IMR-90 (cell line): ENCODE measurements at regions not wholly inside any gene's neighbourhood (a gene's known extent, or its start where the extent isn't known, plus 50 kb on each side); places are given as distances from the start of the nearest gene placed in this dataset.

Experiments used
- ATAC-seq: fragments of 200-7000 bp; cut with Tn5 transposase; 2 replicates; pipeline ENCODE4 v1.9.1; 2020; ENCODE audit warnings: low read depth, mild to moderate bottlenecking, moderate library complexity
- BruUV-seq: library from RNA; stranded (reverse); fragments of 400-500 nt; replicated peaks from 2 replicates; lab custom pipeline; 2021; lab: Mats Ljungman, UMichigan
- CTCF ChIA-PET: fragments of 300-600 bp; formaldehyde crosslinking; extraction: SDS; loops from one replicate; lab custom pipeline; 2021; ENCODE audit warnings: antibody characterized with exemption; lab: Yijun Ruan, JAX
- POLR2A ChIA-PET: fragments of 300-600 bp; sonication (Branson Sonifier 250); formaldehyde crosslinking; loops from one replicate; lab custom pipeline; 2022; ENCODE audit warnings: antibody characterized with exemption; ENCODE audit not compliant: unreplicated experiment; lab: Charles Lee
- DNase-seq: peaks from one replicate; pipeline ENCODE4 v3.0.0; 2013
- H2AFZ ChIP-seq: replicated peaks from 2 replicates; pipeline ENCODE3; 2013; ENCODE audit warnings: low read length, mild to moderate bottlenecking; ENCODE audit not compliant: poor library complexity
- H2AK5ac ChIP-seq: 2 replicates; pipeline ENCODE4 v1.6.1; 2013; ENCODE audit warnings: low read depth, low read length, inconsistent platforms
- H2AK9ac ChIP-seq: replicated peaks from 2 replicates; pipeline ENCODE3; 2013; ENCODE audit warnings: mild to moderate bottlenecking, low read depth, low read length, moderate library complexity; ENCODE audit not compliant: poor library complexity
- H2BK120ac ChIP-seq: 2 replicates; pipeline ENCODE4 v1.6.1; 2013; ENCODE audit warnings: low read depth, low read length, inconsistent platforms
- H2BK15ac ChIP-seq: 3 replicates; pipeline ENCODE4 v1.6.1; 2013; ENCODE audit warnings: low read depth, low read length, inconsistent platforms
- H2BK20ac ChIP-seq: 2 replicates; pipeline ENCODE4 v1.6.1; 2013; ENCODE audit warnings: low read depth, mild to moderate bottlenecking, inconsistent platforms, low read length, moderate library complexity
- H2BK5ac ChIP-seq: 2 replicates; pipeline ENCODE4 v1.6.1; 2013; ENCODE audit warnings: mild to moderate bottlenecking, low read depth, low read length, inconsistent platforms; ENCODE audit not compliant: poor library complexity, severe bottlenecking
- H3K14ac ChIP-seq: replicated peaks from 2 replicates; pipeline ENCODE4 v1.6.1; 2013; ENCODE audit warnings: low read depth, low read length, inconsistent platforms
- H3K18ac ChIP-seq: 2 replicates; pipeline ENCODE4 v1.6.1; 2013; ENCODE audit warnings: low read depth, low read length, control low read depth
- H3K23ac ChIP-seq: 2 replicates; pipeline ENCODE4 v1.6.1; 2013; ENCODE audit warnings: low read depth, low read length, inconsistent platforms
- H3K27ac ChIP-seq: 2 replicates; pipeline ENCODE4 v1.5.1; 2013; ENCODE audit warnings: mild to moderate bottlenecking, control low read depth, low read length; ENCODE audit not compliant: insufficient read depth
- H3K27me3 ChIP-seq: 2 replicates; pipeline ENCODE4 v1.6.1; 2013; ENCODE audit warnings: low read length; ENCODE audit not compliant: control insufficient read depth, insufficient read depth
- H3K36me3 ChIP-seq: 2 replicates; pipeline ENCODE4 v1.6.1; 2013; ENCODE audit warnings: low read length, mixed read lengths; ENCODE audit not compliant: control insufficient read depth, insufficient read depth
- H3K4ac ChIP-seq: 2 replicates; pipeline ENCODE4 v1.6.1; 2013; ENCODE audit warnings: low read depth, low read length, inconsistent platforms
- H3K4me1 ChIP-seq: 2 replicates; pipeline ENCODE4 v1.6.1; 2013; ENCODE audit warnings: low read length, mixed read lengths; ENCODE audit not compliant: control insufficient read depth, insufficient read depth
- H3K4me2 ChIP-seq: 2 replicates; pipeline ENCODE4 v1.6.1; 2013; ENCODE audit warnings: low read depth, mild to moderate bottlenecking, control low read depth, low read length, moderate library complexity
- H3K4me3 ChIP-seq: 2 replicates; pipeline ENCODE4 v1.5.1; 2013; ENCODE audit warnings: low read depth, mild to moderate bottlenecking, control low read depth, low read length, moderate library complexity; ENCODE audit not compliant: insufficient read depth
- H3K56ac ChIP-seq: 2 replicates; pipeline ENCODE4 v1.6.1; 2013; ENCODE audit warnings: low read length, inconsistent platforms; ENCODE audit not compliant: insufficient read depth; ENCODE audit errors: extremely low read depth
- H3K79me1 ChIP-seq, 2 experiments: 2 replicates each; pipeline ENCODE4 v1.6.1; 2013; ENCODE audit warnings: low read length in 2 of 2, inconsistent platforms in 1 of 2, low read depth in 1 of 2
- H3K9ac ChIP-seq: 2 replicates; pipeline ENCODE4 v1.6.1; 2013; ENCODE audit warnings: low read depth, low read length, control low read depth
- H3K9me1 ChIP-seq: 2 replicates; pipeline ENCODE4 v1.6.1; 2013; ENCODE audit warnings: low read length, inconsistent platforms; ENCODE audit not compliant: insufficient read depth
- H3K9me3 ChIP-seq: 2 replicates; pipeline ENCODE4 v1.6.1; 2013; ENCODE audit warnings: low read length; ENCODE audit not compliant: control insufficient read depth, insufficient read depth
- H4K20me1 ChIP-seq: 2 replicates; pipeline ENCODE4 v1.6.1; 2013; ENCODE audit warnings: low read length, inconsistent platforms; ENCODE audit not compliant: insufficient read depth
- H4K5ac ChIP-seq: 2 replicates; pipeline ENCODE4 v1.6.1; 2013; ENCODE audit warnings: mild to moderate bottlenecking, low read depth, low read length, control low read depth
- H4K8ac ChIP-seq, 2 experiments: 2 replicates each; pipeline ENCODE4 v1.6.1; 2013; ENCODE audit warnings: low read depth in 2 of 2, low read length in 2 of 2, control low read depth in 1 of 2, inconsistent platforms in 1 of 2
- H4K91ac ChIP-seq: 2 replicates; pipeline ENCODE4 v1.6.1; 2013; ENCODE audit warnings: low read depth, low read length, inconsistent platforms; ENCODE audit not compliant: insufficient read depth
- BHLHE40 ChIP-seq: fragments of 150-350 bp; IDR thresholded peaks from 2 replicates; pipeline ENCODE4 v1.6.1; 2016; ENCODE audit warnings: mild to moderate bottlenecking, low read depth, low read length
- CEBPB ChIP-seq: IDR thresholded peaks from 2 replicates; pipeline ENCODE4 v1.6.1; 2012; ENCODE audit warnings: low read depth, low read length, improper control_type of control experiment
- CHD1 ChIP-seq: IDR thresholded peaks from 2 replicates; pipeline ENCODE4 v1.6.1; 2012; ENCODE audit warnings: low read depth, low read length, improper control_type of control experiment
- ELK1 ChIP-seq: fragments of 150-350 bp; IDR thresholded peaks from 2 replicates; pipeline ENCODE4 v1.6.1; 2016; ENCODE audit warnings: low read depth, mild to moderate bottlenecking, low read length, moderate library complexity, borderline replicate concordance
- FOS ChIP-seq: fragments of 150-350 bp; IDR thresholded peaks from 2 replicates; pipeline ENCODE4 v1.6.1; 2016; ENCODE audit warnings: low read depth, low read length
- MAFK ChIP-seq: IDR thresholded peaks from 2 replicates; pipeline ENCODE4 v1.6.1; 2012; ENCODE audit warnings: low read depth, low read length, improper control_type of control experiment
- MAZ ChIP-seq: IDR thresholded peaks from 2 replicates; pipeline ENCODE4 v1.6.1; 2012; ENCODE audit warnings: low read depth, mild to moderate bottlenecking, low read length, improper control_type of control experiment, moderate library complexity, borderline replicate concordance
- NFE2L2 ChIP-seq: fragments of 150-350 bp; IDR thresholded peaks from 2 replicates; pipeline ENCODE4 v1.6.1; 2016; ENCODE audit warnings: low read depth, mild to moderate bottlenecking, low read length
- POLR2A ChIP-seq: IDR thresholded peaks from 2 replicates; pipeline ENCODE4 v1.6.1; 2012; ENCODE audit warnings: mild to moderate bottlenecking, low read depth, low read length
- RAD21 ChIP-seq: IDR thresholded peaks from 2 replicates; pipeline ENCODE4 v1.6.1; 2012; ENCODE audit warnings: low read length, improper control_type of control experiment
- RCOR1 ChIP-seq: IDR thresholded peaks from 2 replicates; pipeline ENCODE4 v1.6.1; 2012; ENCODE audit warnings: mild to moderate bottlenecking, low read length, improper control_type of control experiment; ENCODE audit not compliant: insufficient replicate concordance
- SMC3 ChIP-seq: fragments of 150-350 bp; IDR thresholded peaks from 2 replicates; pipeline ENCODE4 v1.6.1; 2016; ENCODE audit warnings: low read depth, mild to moderate bottlenecking, antibody characterized with exemption, low read length, moderate library complexity
- WGBS, 2 experiments: methylation state at CpG; one replicate each; pipeline versions ENCODE4 v1.1.5 to v1.1.7; 2013; ENCODE audit warnings: missing lambda C conversion rate in 2 of 2; ENCODE audit not compliant: insufficient read length in 1 of 2; ENCODE audit errors: extremely low coverage in 2 of 2; 5-methylcytosine and 5-hydroxymethylcytosine counted together
- dilution Hi-C: fragments of 300-500 bp; cut with HindIII; formaldehyde crosslinking; loops from one replicate; pipeline ENCODE4 v1.14.3; 2018; ENCODE audit warnings: low sequenced_read_pairs; ENCODE audit not compliant: unreplicated experiment
- in situ Hi-C: fragments of 300-500 bp; cut with MboI; formaldehyde crosslinking; loops from 3 replicates; pipeline ENCODE4 v1.14.3; 2019; ENCODE audit warnings: low sequenced_read_pairs, inconsistent platforms, mixed read lengths
- intact Hi-C: fragments of 100-400 bp; cut with micrococcal nuclease; formaldehyde crosslinking; loops from 2 replicates; pipeline ENCODE4 v1.10.0; 2022
- TF ChIP-seq, protein P1 (sequence below): fragments of 150-350 bp; IDR thresholded peaks from 2 replicates; pipeline ENCODE4 v1.6.1; 2017; ENCODE audit warnings: mild to moderate bottlenecking, antibody characterized with exemption, low read length, low read depth
- TF ChIP-seq, protein P2 (sequence below): conservative IDR thresholded peaks from 2 replicates; pipeline ENCODE4 v1.5.1; 2012; ENCODE audit warnings: mild to moderate bottlenecking, low read depth, low read length, improper control_type of control experiment

- peak; percentile 7; the same call in 1 of the 2 replicates for ATAC-seq
- H3K79me1 ChIP-seq, result no peaks in the 10 kb centered on the region
- no peak overlapping the region for H3K4me2 ChIP-seq
- no peaks in the 10 kb centered on the region for H3K9me1 ChIP-seq
- TF ChIP-seq BHLHE40 (no peak), CHD1 (no peak), ELK1 (no peak), RAD21 (no peak), SMC3 (no peak), NFE2L2 (no peak), POLR2A (no peak), MAZ (no peak), FOS (no peak), RCOR1 (no peak), CEBPB (no peak), MAFK (no peak)
- TF ChIP-seq, protein P1, sequence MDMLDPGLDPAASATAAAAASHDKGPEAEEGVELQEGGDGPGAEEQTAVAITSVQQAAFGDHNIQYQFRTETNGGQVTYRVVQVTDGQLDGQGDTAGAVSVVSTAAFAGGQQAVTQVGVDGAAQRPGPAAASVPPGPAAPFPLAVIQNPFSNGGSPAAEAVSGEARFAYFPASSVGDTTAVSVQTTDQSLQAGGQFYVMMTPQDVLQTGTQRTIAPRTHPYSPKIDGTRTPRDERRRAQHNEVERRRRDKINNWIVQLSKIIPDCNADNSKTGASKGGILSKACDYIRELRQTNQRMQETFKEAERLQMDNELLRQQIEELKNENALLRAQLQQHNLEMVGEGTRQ, result no peak
- TF ChIP-seq, protein P2, sequence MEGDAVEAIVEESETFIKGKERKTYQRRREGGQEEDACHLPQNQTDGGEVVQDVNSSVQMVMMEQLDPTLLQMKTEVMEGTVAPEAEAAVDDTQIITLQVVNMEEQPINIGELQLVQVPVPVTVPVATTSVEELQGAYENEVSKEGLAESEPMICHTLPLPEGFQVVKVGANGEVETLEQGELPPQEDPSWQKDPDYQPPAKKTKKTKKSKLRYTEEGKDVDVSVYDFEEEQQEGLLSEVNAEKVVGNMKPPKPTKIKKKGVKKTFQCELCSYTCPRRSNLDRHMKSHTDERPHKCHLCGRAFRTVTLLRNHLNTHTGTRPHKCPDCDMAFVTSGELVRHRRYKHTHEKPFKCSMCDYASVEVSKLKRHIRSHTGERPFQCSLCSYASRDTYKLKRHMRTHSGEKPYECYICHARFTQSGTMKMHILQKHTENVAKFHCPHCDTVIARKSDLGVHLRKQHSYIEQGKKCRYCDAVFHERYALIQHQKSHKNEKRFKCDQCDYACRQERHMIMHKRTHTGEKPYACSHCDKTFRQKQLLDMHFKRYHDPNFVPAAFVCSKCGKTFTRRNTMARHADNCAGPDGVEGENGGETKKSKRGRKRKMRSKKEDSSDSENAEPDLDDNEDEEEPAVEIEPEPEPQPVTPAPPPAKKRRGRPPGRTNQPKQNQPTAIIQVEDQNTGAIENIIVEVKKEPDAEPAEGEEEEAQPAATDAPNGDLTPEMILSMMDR, result no peak
- peaks cover 3% of the 10 kb centered on the region for H3K9me3 ChIP-seq
- H2BK20ac ChIP-seq, result no peak overlapping the region
- H4K5ac ChIP-seq, result no peak overlapping the region
- no peak overlapping the region for H2BK15ac ChIP-seq
- no peak overlapping the region for H3K9ac ChIP-seq
- peaks cover 11% of the 10 kb centered on the region; the same call in 1 of the 2 replicates for H3K4me1 ChIP-seq
- no peak overlapping the region for H3K14ac ChIP-seq
- H2BK5ac ChIP-seq, result no peak overlapping the region
- H3K18ac ChIP-seq, result no peak overlapping the region; the same call in 1 of the 2 replicates
- ChIA-PET POLR2A (no interaction called here), CTCF (no interaction called here)
- no peak overlapping the region for H4K91ac ChIP-seq
- peak; percentile 29 for DNase-seq
- 90% methylated on average over 22 of the region's 37 CpGs; no CpG with 5 or more reads in 1 of the 2 experiments for WGBS, 2 experiments
- H3K4ac ChIP-seq, result no peak overlapping the region
- no peaks in the 10 kb centered on the region for H4K20me1 ChIP-seq
- no peak overlapping the region for H2AK9ac ChIP-seq
- H3K56ac ChIP-seq, result no peak overlapping the region
- no peak overlapping the region for H3K27ac ChIP-seq
- no peaks in the 10 kb centered on the region for H3K36me3 ChIP-seq
- H4K8ac ChIP-seq, result no peak overlapping the region
- H2AK5ac ChIP-seq, result no peak overlapping the region; the same call in 1 of the 2 replicates
- no peak overlapping the region for H3K4me3 ChIP-seq
- dilution Hi-C loops (no loop called here), in situ Hi-C loops (loop anchor here (25.0 kb wide), 1 partner anchor 672 kb away; no protein-coding TSS in a partner anchor), intact Hi-C loops (loop anchor here (5.0 to 10.0 kb wide), 3 partner anchors 260 to 552 kb away; no protein-coding TSS in a partner anchor)
- H3K27me3 ChIP-seq, result peaks cover 7% of the 10 kb centered on the region; the same call in 1 of the 2 replicates
- BruUV-seq, result no TSS peak
- no peak overlapping the region for H2BK120ac ChIP-seq
- no peak overlapping the region for H2AFZ ChIP-seq
- H3K23ac ChIP-seq, result no peak overlapping the region
Measured at GRCh38 chr2:128734521-128735295, 416.0 kb upstream of the HS6ST1 start.
